K562 (cell line): ENCODE measurements at regions not wholly inside any gene's neighbourhood (a gene's known extent, or its start where the extent isn't known, plus 50 kb on each side); places are given as distances from the start of the nearest gene placed in this dataset.
A peak's percentile ranks its signal among the peaks of the same experiment; 100 is the strongest.

Source experiments
- ATAC-seq: fragments of 200-7000 bp; cut with Tn5 transposase; 3 replicates; pipeline ENCODE4 v1.9.1; 2020; ENCODE audit warnings: moderate library complexity
- BruUV-seq: library from RNA; stranded (reverse); fragments of 400-500 nt; replicated peaks from 2 replicates; lab custom pipeline; 2021; lab: Mats Ljungman, UMichigan
- CTCF ChIA-PET: fragments of 300-600 bp; formaldehyde crosslinking; extraction: SDS; loops from one replicate; lab custom pipeline; 2021; ENCODE audit warnings: low intra/inter-chr PET ratio; lab: Yijun Ruan, JAX
- POLR2A ChIA-PET: fragments of 300-600, 350-650 bp; sonication (Branson Sonifier 250); formaldehyde crosslinking; extraction: SDS; loops from one replicate; lab custom pipeline; 2021; ENCODE audit warnings: antibody characterized with exemption, inconsistent platforms; lab: Yijun Ruan, JAX
- DNase-seq, 4 experiments: peaks; one replicate each; pipeline versions ENCODE4 v3.0.0 to v3.0.0-alpha.2; 2011 to 2018; ENCODE audit warnings: low spot score in 3 of 4, mixed read lengths in 3 of 4; ENCODE audit errors: extremely low read depth in 1 of 4
- FAIRE-seq: peaks from 2 replicates; lab custom pipeline; 2011; peaks lifted over from hg19 to GRCh38; lab: Jason Lieb, UNC
- H2AFZ ChIP-seq: 2 replicates; pipeline ENCODE4 v1.6.0; 2011; ENCODE audit warnings: low read depth, low read length, control low read depth, inconsistent platforms
- H3K27ac ChIP-seq: fragments of 200-600 bp; 3 replicates; pipeline ENCODE4 v1.8.0; 2011; ENCODE audit warnings: low read depth, mild to moderate bottlenecking, control low read depth, inconsistent platforms, low read length, moderate library complexity, mixed read lengths; ENCODE audit errors: extremely low read depth
- H3K27me3 ChIP-seq, 2 experiments: fragments of 300-600 bp in 1 of 2; 2 replicates in 1 of 2; 3 replicates in 1 of 2; pipeline versions ENCODE4 v1.6.0 to v1.8.0; 2011; ENCODE audit warnings: inconsistent platforms in 2 of 2, low read length in 2 of 2, mild to moderate bottlenecking in 1 of 2, mixed read lengths in 1 of 2, moderate library complexity in 1 of 2; ENCODE audit not compliant: control insufficient read depth in 2 of 2, insufficient read depth in 2 of 2
- H3K36me3 ChIP-seq: fragments of 300-600 bp; 3 replicates; pipeline ENCODE4 v1.8.0; 2011; ENCODE audit warnings: mild to moderate bottlenecking, low read length, inconsistent platforms; ENCODE audit not compliant: control insufficient read depth, insufficient read depth
- H3K4me1 ChIP-seq, 2 experiments: fragments of 200-600 bp in 1 of 2; replicated peaks in 1 of 2; 2 replicates in 1 of 2; 3 replicates in 1 of 2; pipeline versions ENCODE4 v1.5.1 to v1.8.0; 2011; ENCODE audit warnings: inconsistent platforms in 2 of 2, low read length in 2 of 2, mild to moderate bottlenecking in 1 of 2, mixed read lengths in 1 of 2, moderate library complexity in 1 of 2; ENCODE audit not compliant: control insufficient read depth in 2 of 2, insufficient read depth in 2 of 2
- H3K4me2 ChIP-seq: 2 replicates; pipeline ENCODE4 v1.6.1; 2011; ENCODE audit warnings: low read length, control low read depth, inconsistent platforms, mixed read lengths; ENCODE audit not compliant: insufficient read depth
- H3K4me3 ChIP-seq: fragments of 200-600 bp; sonication (generic), shearing (Covaris generic); 2 replicates; pipeline ENCODE4 v1.5.1; 2016; ENCODE audit warnings: control low read depth, inconsistent platforms
- H3K79me2 ChIP-seq: fragments of 200-600 bp; 3 replicates; pipeline ENCODE4 v1.8.0; 2011; ENCODE audit warnings: low read length, inconsistent platforms; ENCODE audit not compliant: control insufficient read depth, insufficient read depth
- H3K9ac ChIP-seq, 2 experiments: 2 replicates each; pipeline versions ENCODE4 v1.6.0 to v1.6.1; 2011; ENCODE audit warnings: low read depth in 2 of 2, low read length in 2 of 2, control low read depth in 1 of 2, inconsistent platforms in 1 of 2, mild to moderate bottlenecking in 1 of 2, mixed read lengths in 1 of 2; ENCODE audit not compliant: insufficient read depth in 1 of 2
- H3K9me1 ChIP-seq: one replicate; pipeline ENCODE4 v1.6.0; 2011; ENCODE audit warnings: inconsistent platforms, mild to moderate bottlenecking, low read length, moderate library complexity; ENCODE audit not compliant: control insufficient read depth, insufficient read depth
- H3K9me3 ChIP-seq: replicated peaks from 2 replicates; pipeline ENCODE4 v1.5.1; 2011; ENCODE audit warnings: low read depth, low read length, inconsistent platforms; ENCODE audit not compliant: control insufficient read depth, insufficient read depth
- H4K20me1 ChIP-seq: replicated peaks from 2 replicates; pipeline ENCODE4 v1.6.1; 2011; ENCODE audit warnings: low read length, inconsistent platforms, mixed read lengths; ENCODE audit not compliant: control insufficient read depth, insufficient read depth
- CBFB ChIP-seq: sonication (generic); formaldehyde crosslinking; IDR thresholded peaks from 2 replicates; pipeline ENCODE4 v1.4.0; 2020; ENCODE audit warnings: mild to moderate bottlenecking, missing genetic modification reagents
- CEBPB ChIP-seq: fragments of 450-650 bp; IDR thresholded peaks from 2 replicates; pipeline ENCODE4 v1.6.1; 2016; ENCODE audit warnings: missing genetic modification characterization, missing compliant biosample characterization
- CEBPG ChIP-seq, 3 experiments: fragments of 200-800 bp in 1 of 3; sonication (Bioruptor generic) in 1 of 3; sonication (generic) in 1 of 3; formaldehyde crosslinking in 1 of 3; IDR thresholded peaks in 2 of 3; conservative IDR thresholded peaks in 1 of 3; 2 replicates each; pipeline versions ENCODE4 v1.6.1 to v1.8.0; 2016 to 2022; ENCODE audit warnings: missing compliant biosample characterization in 2 of 3, missing genetic modification characterization in 2 of 3, mild to moderate bottlenecking in 1 of 3, missing genetic modification reagents in 1 of 3
- EWSR1 ChIP-seq: fragments of 450-650 bp; IDR thresholded peaks from 2 replicates; pipeline ENCODE4 v1.6.1; 2018; ENCODE audit warnings: borderline replicate concordance, mild to moderate bottlenecking, low read depth, moderate library complexity; ENCODE audit not compliant: partially characterized antibody
- GABPB2 ChIP-seq: fragments of 250-450 bp; sonication (Bioruptor Pico); conservative IDR thresholded peaks from 2 replicates; pipeline ENCODE4 v1.5.1; 2021; ENCODE audit warnings: mild to moderate bottlenecking
- L3MBTL2 ChIP-seq: fragments of 450-650 bp; IDR thresholded peaks from 2 replicates; pipeline ENCODE4 v1.6.1; 2016; ENCODE audit warnings: mild to moderate bottlenecking, moderate library complexity
- NFYB ChIP-seq: IDR thresholded peaks from 2 replicates; pipeline ENCODE4 v1.6.1; 2011; ENCODE audit warnings: mild to moderate bottlenecking, moderate library complexity; ENCODE audit not compliant: insufficient read length; ENCODE audit errors: extremely low read depth
- ZBTB7A ChIP-seq: IDR thresholded peaks from 2 replicates; pipeline ENCODE4 v1.6.1; 2011; ENCODE audit warnings: low read depth, mild to moderate bottlenecking, low read length, moderate library complexity, borderline replicate concordance; ENCODE audit not compliant: control insufficient read depth
- ZNF175 ChIP-seq: fragments of 200-800 bp; sonication (Bioruptor generic); IDR thresholded peaks from 2 replicates; pipeline ENCODE4 v1.6.1; 2016; ENCODE audit warnings: low read depth, mild to moderate bottlenecking, missing genetic modification characterization, missing compliant biosample characterization
- WGBS: fragments of 100-300 bp; shearing (Covaris generic); methylation state at CpG from one replicate; pipeline ENCODE4 v1.1.6; 2016; ENCODE audit warnings: low coverage, mixed read lengths; ENCODE audit not compliant: insufficient coverage; ENCODE audit errors: missing lambda C conversion rate; 5-methylcytosine and 5-hydroxymethylcytosine counted together
- in situ Hi-C: fragments of 300-500 bp; cut with MboI; formaldehyde crosslinking; loops from 4 replicates; pipeline ENCODE4 v1.15.0; 2018; ENCODE audit warnings: inconsistent platforms, mixed read lengths
- intact Hi-C: fragments of 100-400 bp; cut with micrococcal nuclease; formaldehyde crosslinking; loops from 2 replicates; pipeline ENCODE4 v1.14.2; 2022
- TF ChIP-seq, protein P1 (sequence below): IDR thresholded peaks from 2 replicates; pipeline ENCODE4 v1.6.1; 2011; ENCODE audit warnings: borderline replicate concordance, low read depth, mild to moderate bottlenecking, moderate library complexity, low read length; ENCODE audit not compliant: insufficient read depth, poor library complexity, severe bottlenecking

DNA sequence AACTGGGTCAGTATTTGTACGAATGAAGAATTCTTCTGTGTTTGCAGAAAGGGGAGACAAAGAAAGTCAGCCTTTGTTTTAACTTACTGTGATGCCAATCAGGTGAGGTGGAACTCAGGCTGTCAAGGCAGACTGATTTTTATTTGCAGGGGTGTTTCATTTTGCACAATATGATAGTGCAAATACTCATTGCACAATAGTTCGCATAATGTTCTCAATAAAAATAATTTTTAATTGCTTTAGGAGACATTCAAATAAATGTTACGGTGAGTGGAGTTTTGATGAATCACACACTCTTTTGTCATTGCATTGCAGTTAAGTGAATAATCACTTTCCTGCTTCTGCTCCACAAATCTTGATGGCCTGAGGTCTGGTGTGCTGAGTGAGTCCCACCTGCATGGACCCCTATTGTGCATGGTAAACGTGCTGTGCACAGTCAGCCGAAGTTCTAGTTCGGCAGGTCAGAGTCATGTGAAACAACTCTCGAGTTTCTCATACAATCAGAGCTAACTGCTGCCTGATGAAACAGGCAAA, 141.3 kb upstream of the FZD8 start:
- Histone ChIP-seq H3K9me1 (no peaks in the 10 kb centered on the region), H3K4me3 (no peak overlapping the region), H3K4me1 (no peaks in the 10 kb centered on the region), H3K9me3 (no peaks in the 10 kb centered on the region), H3K27me3 (no peaks in the 10 kb centered on the region), H3K4me2 (no peak overlapping the region), H3K79me2 (no peaks in the 10 kb centered on the region), H3K36me3 (no peaks in the 10 kb centered on the region), H2AFZ (no peak overlapping the region), H3K27ac (no peak overlapping the region), H4K20me1 (no peaks in the 10 kb centered on the region), H3K9ac (no peak overlapping the region)
- in situ Hi-C loops, result loop anchor here (25.0 kb wide), 1 partner anchor 546 kb away; no protein-coding TSS in a partner anchor
- no peak for ATAC-seq
- POLR2A ChIA-PET, result no interaction called here
- CTCF ChIA-PET, result no interaction called here
- BruUV-seq, result no TSS peak
- intact Hi-C loops, result no loop called here
- no peak for DNase-seq
- no peak for TF ChIP-seq L3MBTL2
- no peak for TF ChIP-seq CBFB (CRISPR knock-in tag)
- TF ChIP-seq ZNF175 (CRISPR knock-in tag), result no peak
- no peak for TF ChIP-seq GABPB2 (CRISPR knock-in tag)
- no peak for TF ChIP-seq EWSR1
- no peak for TF ChIP-seq CEBPG (CRISPR knock-in tag; IDR thresholded peaks at IDR 0.05)
- peak in 1 of 2 experiments; percentile 67; a peak in 2 of 4 replicates for TF ChIP-seq CEBPG (tag; conservative IDR thresholded peaks at IDR 0.05 in 1 of 2, IDR thresholded peaks at IDR 0.05 in 1 of 2)
- TF ChIP-seq, protein P1, sequence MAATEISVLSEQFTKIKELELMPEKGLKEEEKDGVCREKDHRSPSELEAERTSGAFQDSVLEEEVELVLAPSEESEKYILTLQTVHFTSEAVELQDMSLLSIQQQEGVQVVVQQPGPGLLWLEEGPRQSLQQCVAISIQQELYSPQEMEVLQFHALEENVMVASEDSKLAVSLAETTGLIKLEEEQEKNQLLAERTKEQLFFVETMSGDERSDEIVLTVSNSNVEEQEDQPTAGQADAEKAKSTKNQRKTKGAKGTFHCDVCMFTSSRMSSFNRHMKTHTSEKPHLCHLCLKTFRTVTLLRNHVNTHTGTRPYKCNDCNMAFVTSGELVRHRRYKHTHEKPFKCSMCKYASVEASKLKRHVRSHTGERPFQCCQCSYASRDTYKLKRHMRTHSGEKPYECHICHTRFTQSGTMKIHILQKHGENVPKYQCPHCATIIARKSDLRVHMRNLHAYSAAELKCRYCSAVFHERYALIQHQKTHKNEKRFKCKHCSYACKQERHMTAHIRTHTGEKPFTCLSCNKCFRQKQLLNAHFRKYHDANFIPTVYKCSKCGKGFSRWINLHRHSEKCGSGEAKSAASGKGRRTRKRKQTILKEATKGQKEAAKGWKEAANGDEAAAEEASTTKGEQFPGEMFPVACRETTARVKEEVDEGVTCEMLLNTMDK, result no peak
- no peak for TF ChIP-seq ZBTB7A
- TF ChIP-seq CEBPB (tag), result 0 out of 2 replicates have a peak, but pooled peaks have one; percentile 8
- no peak for TF ChIP-seq NFYB
- under 1% methylated on average over 7 of the region's 7 CpGs for WGBS
- no peak for FAIRE-seq
